DND-41 (cell line): ENCODE measurements at regions not wholly inside any gene's neighbourhood (a gene's known extent, or its start where the extent isn't known, plus 50 kb on each side); places are given as distances from the start of the nearest gene placed in this dataset.

Experiments used
- EZH2 ChIP-seq: IDR thresholded peaks from 3 replicates; pipeline ENCODE4 v1.6.1; 2012; ENCODE audit warnings: borderline replicate concordance, low read depth, mild to moderate bottlenecking, moderate library complexity, low read length, inconsistent platforms; ENCODE audit not compliant: severe bottlenecking
- TF ChIP-seq, protein P1 (sequence below): IDR thresholded peaks from 2 replicates; pipeline ENCODE4 v1.5.1; 2012; ENCODE audit warnings: borderline replicate concordance, low read length, moderate library complexity, mild to moderate bottlenecking; ENCODE audit not compliant: poor library complexity, severe bottlenecking; ENCODE audit errors: extremely low read depth

GRCh38 chr5:176748073-176748966, 62.0 kb upstream of the UNC5A start:
- TF ChIP-seq, protein P1, sequence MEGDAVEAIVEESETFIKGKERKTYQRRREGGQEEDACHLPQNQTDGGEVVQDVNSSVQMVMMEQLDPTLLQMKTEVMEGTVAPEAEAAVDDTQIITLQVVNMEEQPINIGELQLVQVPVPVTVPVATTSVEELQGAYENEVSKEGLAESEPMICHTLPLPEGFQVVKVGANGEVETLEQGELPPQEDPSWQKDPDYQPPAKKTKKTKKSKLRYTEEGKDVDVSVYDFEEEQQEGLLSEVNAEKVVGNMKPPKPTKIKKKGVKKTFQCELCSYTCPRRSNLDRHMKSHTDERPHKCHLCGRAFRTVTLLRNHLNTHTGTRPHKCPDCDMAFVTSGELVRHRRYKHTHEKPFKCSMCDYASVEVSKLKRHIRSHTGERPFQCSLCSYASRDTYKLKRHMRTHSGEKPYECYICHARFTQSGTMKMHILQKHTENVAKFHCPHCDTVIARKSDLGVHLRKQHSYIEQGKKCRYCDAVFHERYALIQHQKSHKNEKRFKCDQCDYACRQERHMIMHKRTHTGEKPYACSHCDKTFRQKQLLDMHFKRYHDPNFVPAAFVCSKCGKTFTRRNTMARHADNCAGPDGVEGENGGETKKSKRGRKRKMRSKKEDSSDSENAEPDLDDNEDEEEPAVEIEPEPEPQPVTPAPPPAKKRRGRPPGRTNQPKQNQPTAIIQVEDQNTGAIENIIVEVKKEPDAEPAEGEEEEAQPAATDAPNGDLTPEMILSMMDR, result no peak
- no peak for TF ChIP-seq EZH2
